ENCODE measurements at regions not wholly inside any gene's neighbourhood (a gene's known extent, or its start where the extent isn't known, plus 50 kb on each side); places are given as distances from the start of the nearest gene placed in this dataset.

DNA sequence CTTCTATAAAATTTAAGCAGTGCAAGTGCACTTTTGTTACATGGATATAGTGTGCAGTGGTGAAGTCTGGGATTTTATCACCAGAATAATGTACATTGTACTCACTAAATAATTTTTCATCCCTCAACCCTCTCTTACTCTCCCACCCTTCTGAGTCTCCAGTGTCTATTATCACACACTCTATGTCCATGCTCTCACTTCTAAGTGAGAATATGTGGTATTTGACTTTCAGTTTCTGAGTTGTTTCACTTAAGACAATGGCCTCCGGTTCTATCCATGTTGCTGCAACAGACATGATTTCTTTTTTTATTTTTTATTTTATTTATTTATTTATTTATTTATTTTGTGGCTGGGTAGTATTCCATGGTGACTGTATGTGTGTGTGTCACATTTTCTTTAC, 855.9 kb upstream of the PHF14 start:
- H3K27me3 ChIP-seq (replicated peaks; ENCODE audit: insufficient read depth, low read depth, low read length, poor library complexity) = no peaks in the 10 kb centered on the region
- TF ChIP-seq CTCF (conservative IDR thresholded peaks at IDR 0.05; ENCODE audit: low read depth, low read length) (no peak), EZH2 (IDR thresholded peaks at IDR 0.05; ENCODE audit: borderline replicate concordance, low read depth, low read length, poor library complexity, severe bottlenecking) (no peak)
- no peak overlapping the region for H3K27ac ChIP-seq (ENCODE audit: low read depth, low read length, poor library complexity, severe bottlenecking)
- H3K9me3 ChIP-seq (ENCODE audit: low read depth, low read length, poor library complexity, severe bottlenecking) = no peaks in the 10 kb centered on the region
- DNase-seq (ENCODE audit: low spot score) = no peak
- POLR2A ChIA-PET (ENCODE audit: low non-redundant PET) = no interaction called here
- intact Hi-C loops (cut with micrococcal nuclease; ENCODE audit: unreplicated experiment) = no loop called here
- no peaks in the 10 kb centered on the region for H3K36me3 ChIP-seq (ENCODE audit: insufficient read depth, low read length, poor library complexity, severe bottlenecking)
- CTCF ChIA-PET = no interaction called here
- BruUV-seq (replicated peaks) = no TSS peak
- H3K4me1 ChIP-seq (ENCODE audit: insufficient read depth, low read length, poor library complexity, severe bottlenecking) = no peaks in the 10 kb centered on the region
- no peak overlapping the region for H3K4me3 ChIP-seq (ENCODE audit: low read depth, low read length, poor library complexity, severe bottlenecking)

GRCh38 chr7:10120936-10121335, 852.7 kb upstream of the PHF14 start:
- CTCF ChIA-PET = no interaction called here
- POLR2A ChIA-PET (ENCODE audit: low non-redundant PET) = no interaction called here
- no TSS peak for BruUV-seq (replicated peaks)
- Histone ChIP-seq H3K4me1 (ENCODE audit: insufficient read depth, low read length, poor library complexity, severe bottlenecking) (no peaks in the 10 kb centered on the region), H3K4me3 (ENCODE audit: low read depth, low read length, poor library complexity, severe bottlenecking) (no peak overlapping the region), H3K27me3 (replicated peaks; ENCODE audit: insufficient read depth, low read depth, low read length, poor library complexity) (no peaks in the 10 kb centered on the region), H3K9me3 (ENCODE audit: low read depth, low read length, poor library complexity, severe bottlenecking) (no peaks in the 10 kb centered on the region), H3K36me3 (ENCODE audit: insufficient read depth, low read length, poor library complexity, severe bottlenecking) (no peaks in the 10 kb centered on the region), H3K27ac (ENCODE audit: low read depth, low read length, poor library complexity, severe bottlenecking) (no peak overlapping the region)
- TF ChIP-seq EZH2 (IDR thresholded peaks at IDR 0.05; ENCODE audit: borderline replicate concordance, low read depth, low read length, poor library complexity, severe bottlenecking) = no peak
- TF ChIP-seq CTCF (conservative IDR thresholded peaks at IDR 0.05; ENCODE audit: low read depth, low read length) = no peak
- intact Hi-C loops (cut with micrococcal nuclease; ENCODE audit: unreplicated experiment) = no loop called here
- DNase-seq (ENCODE audit: low spot score) = no peak

GRCh38 chr7:10121631-10122030, 852.0 kb upstream of the PHF14 start:
- Histone ChIP-seq H3K27ac (ENCODE audit: low read depth, low read length, poor library complexity, severe bottlenecking) (no peak overlapping the region), H3K36me3 (ENCODE audit: insufficient read depth, low read length, poor library complexity, severe bottlenecking) (no peaks in the 10 kb centered on the region), H3K27me3 (replicated peaks; ENCODE audit: insufficient read depth, low read depth, low read length, poor library complexity) (no peaks in the 10 kb centered on the region), H3K4me3 (ENCODE audit: low read depth, low read length, poor library complexity, severe bottlenecking) (no peak overlapping the region), H3K9me3 (ENCODE audit: low read depth, low read length, poor library complexity, severe bottlenecking) (no peaks in the 10 kb centered on the region), H3K4me1 (ENCODE audit: insufficient read depth, low read length, poor library complexity, severe bottlenecking) (no peaks in the 10 kb centered on the region)
- intact Hi-C loops (cut with micrococcal nuclease; ENCODE audit: unreplicated experiment) = no loop called here
- ChIA-PET POLR2A (ENCODE audit: low non-redundant PET) (no interaction called here), CTCF (no interaction called here)
- BruUV-seq (replicated peaks) = no TSS peak
- DNase-seq (ENCODE audit: low spot score) = no peak
- TF ChIP-seq CTCF (conservative IDR thresholded peaks at IDR 0.05; ENCODE audit: low read depth, low read length) = no peak
- no peak for TF ChIP-seq EZH2 (IDR thresholded peaks at IDR 0.05; ENCODE audit: borderline replicate concordance, low read depth, low read length, poor library complexity, severe bottlenecking)
